ENCODE measurements at regions not wholly inside any gene's neighbourhood (a gene's known extent, or its start where the extent isn't known, plus 50 kb on each side); places are given as distances from the start of the nearest gene placed in this dataset.
"Not testable (repeated sequence)": the region's sequence is repeated elsewhere in the genome, so short reads cannot be mapped to it uniquely, and the experiment has no call there.

DNA sequence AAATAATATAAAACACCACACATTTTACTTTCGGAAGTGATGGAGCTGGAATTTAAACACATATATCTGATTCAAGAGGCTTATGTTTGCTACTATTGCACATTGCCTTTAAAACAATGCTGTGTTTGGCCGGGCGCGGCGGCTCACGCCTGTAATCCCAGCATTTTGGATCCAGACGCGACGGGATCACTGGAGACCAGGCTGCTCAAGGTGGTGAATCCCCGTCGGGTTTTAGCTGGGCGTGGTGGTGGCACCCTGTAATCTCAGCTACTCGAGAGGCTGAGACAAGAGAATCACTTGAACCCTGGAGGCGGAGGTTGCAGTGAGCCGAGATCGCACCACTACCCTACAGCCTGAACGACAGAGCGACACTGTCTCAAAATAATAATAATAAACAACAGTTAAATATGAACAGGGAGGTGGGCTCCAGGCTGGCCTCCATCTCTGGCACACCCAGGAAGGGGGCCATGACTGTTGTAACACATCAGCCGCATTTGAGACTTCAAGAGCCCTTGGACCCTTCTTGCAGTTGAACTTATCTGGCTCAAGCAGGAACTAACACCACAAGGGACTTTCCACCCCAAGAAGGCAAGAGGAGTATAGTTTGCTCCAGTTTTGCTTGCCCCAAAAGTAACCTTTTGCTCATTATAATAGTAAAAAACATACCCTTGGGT, 127.1 kb upstream of the ZNF184 start:
- Histone ChIP-seq H3K9me3 (no peaks in the 10 kb centered on the region), H3K4me1 (peaks cover 3% of the 10 kb centered on the region; the same call in 1 of the 3 replicates), H3K4me3 (peak overlapping the region; percentile 69), H3K4me2 (peak overlapping the region; percentile 91), H3K27ac (peak overlapping the region; percentile 74 to 78; a peak in 5 of 6 replicates)
- FAIRE-seq (no peak), DNase-seq (ENCODE audit: low read depth in 1 of 2, low spot score in 1 of 2) (no peak), ATAC-seq (no peak)
- ChIA-PET POLR2A (interaction anchor here (0.6 to 1.0 kb wide), 2 partner anchors 38 to 1497 kb away, joined by 6 to 8 read pairs; no protein-coding TSS in a partner anchor), CTCF (no interaction called here)
- no peak for TF ChIP-seq HEYL (CRISPR knock-in tag; IDR thresholded peaks at IDR 0.05)
- TF ChIP-seq, protein P1, sequence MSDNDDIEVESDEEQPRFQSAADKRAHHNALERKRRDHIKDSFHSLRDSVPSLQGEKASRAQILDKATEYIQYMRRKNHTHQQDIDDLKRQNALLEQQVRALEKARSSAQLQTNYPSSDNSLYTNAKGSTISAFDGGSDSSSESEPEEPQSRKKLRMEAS (IDR thresholded peaks at IDR 0.05): no peak
- no peak for TF ChIP-seq POLR2AphosphoS2 (conservative IDR thresholded peaks at IDR 0.05; ENCODE audit: low read length)
- no peak for TF ChIP-seq JUN (IDR thresholded peaks at IDR 0.05)
- no peak for TF ChIP-seq ZC3H11A (IDR thresholded peaks at IDR 0.05)
- TF ChIP-seq RFX5 (IDR thresholded peaks at IDR 0.05): no peak
- TF ChIP-seq, protein P2, sequence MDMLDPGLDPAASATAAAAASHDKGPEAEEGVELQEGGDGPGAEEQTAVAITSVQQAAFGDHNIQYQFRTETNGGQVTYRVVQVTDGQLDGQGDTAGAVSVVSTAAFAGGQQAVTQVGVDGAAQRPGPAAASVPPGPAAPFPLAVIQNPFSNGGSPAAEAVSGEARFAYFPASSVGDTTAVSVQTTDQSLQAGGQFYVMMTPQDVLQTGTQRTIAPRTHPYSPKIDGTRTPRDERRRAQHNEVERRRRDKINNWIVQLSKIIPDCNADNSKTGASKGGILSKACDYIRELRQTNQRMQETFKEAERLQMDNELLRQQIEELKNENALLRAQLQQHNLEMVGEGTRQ (IDR thresholded peaks at IDR 0.05): no peak
- no peak for TF ChIP-seq NFE2L2 (conservative IDR thresholded peaks at IDR 0.05; ENCODE audit: low read length)
- no peak for TF ChIP-seq ESRRA (IDR thresholded peaks at IDR 0.05; ENCODE audit: borderline replicate concordance, low read length)
- TF ChIP-seq EP300 (IDR thresholded peaks at IDR 0.05): no peak
- TF ChIP-seq ZFP36 (IDR thresholded peaks at IDR 0.05; ENCODE audit: borderline replicate concordance, partially characterized antibody): no peak
- WGBS (ENCODE audit: missing lambda C conversion rate): 88% methylated on average over 18 of the region's 19 CpGs

DNA sequence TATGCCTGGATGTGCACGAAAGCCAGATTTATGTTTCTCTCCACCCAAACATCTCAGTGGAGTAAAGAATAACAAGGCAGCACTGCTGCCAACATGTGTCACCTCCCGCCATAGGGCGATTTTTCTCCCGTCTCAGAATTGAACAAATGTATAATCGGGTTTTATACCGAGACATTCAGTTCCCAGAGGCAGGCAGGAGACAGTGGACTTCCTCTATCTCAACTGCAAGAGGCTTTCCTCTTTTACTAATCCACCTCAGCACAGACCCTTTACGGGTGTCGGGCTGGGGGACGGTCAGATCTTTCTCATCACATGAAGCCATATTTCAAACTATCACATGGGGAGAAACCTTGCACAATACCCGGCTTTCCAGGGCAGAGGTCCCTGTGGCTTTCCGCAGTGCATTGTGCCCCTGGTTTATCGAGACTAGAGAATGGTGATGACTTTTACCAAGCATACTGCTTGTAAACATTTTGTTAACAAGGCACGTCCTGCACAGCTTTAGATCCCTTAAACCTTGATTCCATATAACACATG, 124.2 kb upstream of the ZNF184 start:
- ATAC-seq; CTCF ChIA-PET; H3K4me1 ChIP-seq; H3K9me3 ChIP-seq; POLR2A ChIA-PET; FAIRE-seq; H3K27ac ChIP-seq; H3K4me3 ChIP-seq; H3K4me2 ChIP-seq; DNase-seq (ENCODE audit: low read depth in 1 of 2, low spot score in 1 of 2): not testable (repeated sequence)
- WGBS (ENCODE audit: missing lambda C conversion rate): 54% methylated on average over 13 of the region's 13 CpGs

DNA sequence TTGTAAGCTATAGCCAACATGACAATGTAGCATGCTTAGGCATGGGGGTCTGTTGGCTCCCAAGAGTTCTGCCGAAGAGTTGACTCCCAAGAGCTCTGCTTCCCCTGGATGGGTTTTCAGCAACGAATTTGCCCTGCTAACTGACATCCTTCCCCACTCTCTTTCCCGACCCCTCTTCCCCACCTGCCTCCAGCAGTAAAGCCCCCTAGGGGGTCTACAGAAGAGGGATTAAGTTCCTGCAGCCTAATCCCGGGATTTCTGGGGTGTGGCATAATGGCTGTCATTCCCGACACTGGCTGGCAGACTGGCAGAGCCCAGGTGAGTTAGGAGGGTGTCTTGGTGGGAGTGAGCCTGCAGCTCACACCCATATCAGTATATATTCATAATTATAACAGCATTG, 121.0 kb upstream of the ZNF184 start:
- H3K4me1 ChIP-seq: no peaks in the 10 kb centered on the region; the same call in 2 of the 3 replicates
- no peak for ATAC-seq
- peak overlapping the region; percentile 61; the same call in 2 of the 3 replicates for H3K4me3 ChIP-seq
- FAIRE-seq: no peak
- CTCF ChIA-PET: interaction anchor here (0.6 to 1.3 kb wide), 4 partner anchors 11 to 998 kb away, joined by 3 to 7 read pairs (median 3); no protein-coding TSS in a partner anchor
- no peak for DNase-seq (ENCODE audit: low read depth in 1 of 2, low spot score in 1 of 2)
- H3K27ac ChIP-seq: no peak overlapping the region
- 51% methylated on average over 5 of the region's 5 CpGs for WGBS (ENCODE audit: missing lambda C conversion rate)
- H3K9me3 ChIP-seq: no peaks in the 10 kb centered on the region
- peak overlapping the region; percentile 93 for H3K4me2 ChIP-seq
- TF ChIP-seq BHLHE40 (IDR thresholded peaks at IDR 0.05; ENCODE audit: low read depth, low read length): no peak
- no peak for TF ChIP-seq NPAS2 (CRISPR knock-in tag; IDR thresholded peaks at IDR 0.05; ENCODE audit: borderline replicate concordance)
- TF ChIP-seq, protein P3, sequence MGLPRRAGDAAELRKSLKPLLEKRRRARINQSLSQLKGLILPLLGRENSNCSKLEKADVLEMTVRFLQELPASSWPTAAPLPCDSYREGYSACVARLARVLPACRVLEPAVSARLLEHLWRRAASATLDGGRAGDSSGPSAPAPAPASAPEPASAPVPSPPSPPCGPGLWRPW (IDR thresholded peaks at IDR 0.05): no peak
- TF ChIP-seq ZC3H11A (IDR thresholded peaks at IDR 0.05): no peak
- TF ChIP-seq ESRRA (IDR thresholded peaks at IDR 0.05; ENCODE audit: borderline replicate concordance, low read length): no peak
- TF ChIP-seq, protein P1 (IDR thresholded peaks at IDR 0.05): no peak
- no peak for TF ChIP-seq RCOR1 (IDR thresholded peaks at IDR 0.05; ENCODE audit: low read depth, low read length)
- no peak for TF ChIP-seq FOSL2 (IDR thresholded peaks at IDR 0.05)
- no peak for TF ChIP-seq FOSL2 (CRISPR knock-in tag; IDR thresholded peaks at IDR 0.05)
- TF ChIP-seq MAZ (IDR thresholded peaks at IDR 0.05; ENCODE audit: borderline replicate concordance, low read depth, low read length): no peak
- TF ChIP-seq HDAC2 (IDR thresholded peaks at IDR 0.05): no peak
- no peak for TF ChIP-seq GATA3 (IDR thresholded peaks at IDR 0.05; ENCODE audit: borderline replicate concordance)
- no peak for TF ChIP-seq RNF2 (IDR thresholded peaks at IDR 0.05; ENCODE audit: borderline replicate concordance, low read depth)
- no peak for TF ChIP-seq EP300 (IDR thresholded peaks at IDR 0.05)
- no peak for TF ChIP-seq POLR2A (IDR thresholded peaks at IDR 0.05; ENCODE audit: low read length)
- TF ChIP-seq SREBF2 (IDR thresholded peaks at IDR 0.05): no peak
- TF ChIP-seq RARB (CRISPR knock-in tag; IDR thresholded peaks at IDR 0.05): no peak
- POLR2A ChIA-PET: no interaction called here
